Ovary (tissue), 3 donors: ENCODE measurements at regions not wholly inside any gene's neighbourhood (a gene's known extent, or its start where the extent isn't known, plus 50 kb on each side); places are given as distances from the start of the nearest gene placed in this dataset.

Experiments
- CTCF ChIP-seq, 3 donors: fragments of 450-650 bp in 2 of 3; fragments of 200-600 bp in 1 of 3; IDR thresholded peaks; one replicate each; pipeline versions ENCODE4 v1.5.1 to v1.8.0; 2016 to 2022; ENCODE audit warnings: antibody characterized with exemption in 3 of 3, mild to moderate bottlenecking in 1 of 3
- POLR2A ChIP-seq: fragments of 450-650 bp; IDR thresholded peaks from one replicate; pipeline ENCODE4 v1.6.1; 2017; ENCODE audit warnings: antibody characterized with exemption, mild to moderate bottlenecking, moderate library complexity
- donor health status: DM: no; HTN: no; CAD: no.

- TF ChIP-seq CTCF (IDR thresholded peaks at IDR 0.05) (no peak), POLR2A (no peak)
Observed at GRCh38 chr2:16275131-16275530, 334.8 kb downstream of the MYCN start.
